Right ventricle myocardium superior (tissue), 1 donor: ENCODE measurements at regions not wholly inside any gene's neighbourhood (a gene's known extent, or its start where the extent isn't known, plus 50 kb on each side); places are given as distances from the start of the nearest gene placed in this dataset.
"Not testable (repeated sequence)": the region's sequence is repeated elsewhere in the genome, so short reads cannot be mapped to it uniquely, and the experiment has no call there.

Source experiments
- ATAC-seq: fragments of 200-7000 bp; cut with Tn5 transposase; one replicate; pipeline ENCODE4 v1.9.1; 2020; ENCODE audit warnings: mild to moderate bottlenecking; ENCODE audit not compliant: poor library complexity
- DNase-seq: peaks from one replicate; pipeline ENCODE4 v3.0.0-alpha.2; 2020
- intact Hi-C: fragments of 100-400 bp; cut with DNase I; formaldehyde crosslinking; loops from one replicate; pipeline ENCODE4 v1.11.2; 2022
- donor health status: DM: no; HTN: yes; CAD: no; lungs with severe emphysema.

- ATAC-seq, result no peak
- DNase-seq, result no peak
- intact Hi-C loops, result no loop called here
Observed at GRCh38 chr19:28399187-28399586, 813.8 kb downstream of the UQCRFS1 start.

- no peak for DNase-seq
- no peak for ATAC-seq
- intact Hi-C loops, result no loop called here
Observed at GRCh38 chr19:28397800-28398199, 815.2 kb downstream of the UQCRFS1 start.

- DNase-seq (no peak), ATAC-seq (no peak)
- intact Hi-C loops, result no loop called here
Observed at GRCh38 chr19:28397306-28397705, 815.6 kb downstream of the UQCRFS1 start.

GRCh38 chr19:28396287-28396831, 816.6 kb downstream of the UQCRFS1 start:
- ATAC-seq (no peak), DNase-seq (no peak)
- intact Hi-C loops, result no loop called here

- DNase-seq, result no peak
- intact Hi-C loops, result no loop called here
- ATAC-seq, result no peak
Observed at GRCh38 chr19:28394725-28395124, 818.2 kb downstream of the UQCRFS1 start.

- ATAC-seq (no peak), DNase-seq (no peak)
- intact Hi-C loops, result no loop called here
Observed at GRCh38 chr19:28393574-28394336, 819.2 kb downstream of the UQCRFS1 start.

- intact Hi-C loops, result no loop called here
- no peak for DNase-seq
- no peak for ATAC-seq
Observed at GRCh38 chr19:28388988-28389387, 824.0 kb downstream of the UQCRFS1 start.

GRCh38 chr19:28387507-28387906, 825.4 kb downstream of the UQCRFS1 start:
- ATAC-seq, result no peak
- intact Hi-C loops, result no loop called here
- DNase-seq, result no peak

GRCh38 chr19:28386470-28386869, 826.5 kb downstream of the UQCRFS1 start:
- intact Hi-C loops, result no loop called here
- DNase-seq (no peak), ATAC-seq (no peak)

GRCh38 chr19:28386066-28386465, 826.9 kb downstream of the UQCRFS1 start:
- no peak for ATAC-seq
- no peak for DNase-seq
- intact Hi-C loops, result no loop called here

- DNase-seq (no peak), ATAC-seq (no peak)
- intact Hi-C loops, result no loop called here
Observed at GRCh38 chr19:28377077-28377476, 835.9 kb downstream of the UQCRFS1 start.

GRCh38 chr19:28374971-28375370, 838.0 kb downstream of the UQCRFS1 start:
- ATAC-seq (no peak), DNase-seq (no peak)
- intact Hi-C loops, result no loop called here

GRCh38 chr19:28372576-28373247, 840.2 kb downstream of the UQCRFS1 start:
- DNase-seq, result no peak
- no peak for ATAC-seq
- intact Hi-C loops, result no loop called here

- DNase-seq (no peak), ATAC-seq (no peak)
- intact Hi-C loops, result no loop called here
Observed at GRCh38 chr19:28367146-28367545, 845.8 kb downstream of the UQCRFS1 start.

GRCh38 chr19:28363254-28363653, 849.7 kb downstream of the UQCRFS1 start:
- ATAC-seq (no peak), DNase-seq (no peak)
- intact Hi-C loops, result no loop called here

GRCh38 chr19:28359431-28360414, 853.2 kb downstream of the UQCRFS1 start:
- intact Hi-C loops, result no loop called here
- DNase-seq (no peak), ATAC-seq (no peak)

GRCh38 chr19:28358633-28359032, 854.3 kb downstream of the UQCRFS1 start:
- no peak for ATAC-seq
- no peak for DNase-seq
- intact Hi-C loops, result no loop called here

GRCh38 chr19:28351761-28352160, 861.2 kb downstream of the UQCRFS1 start:
- intact Hi-C loops, result no loop called here
- ATAC-seq (no peak), DNase-seq (no peak)

- DNase-seq, intact Hi-C loops, ATAC-seq: not testable (repeated sequence)
Observed at GRCh38 chr19:28351321-28351720, 861.6 kb downstream of the UQCRFS1 start.
